Liver (tissue), 3 donors: ENCODE measurements at regions not wholly inside any gene's neighbourhood (a gene's known extent, or its start where the extent isn't known, plus 50 kb on each side); places are given as distances from the start of the nearest gene placed in this dataset.

Source experiments
- CTCF ChIP-seq: fragments of 150-350 bp; IDR thresholded peaks from 2 replicates; pipeline ENCODE4 v1.5.1; 2017; ENCODE audit warnings: improper control_type of control experiment, low read depth, low read length; ENCODE audit not compliant: missing input control
- NR2F2 ChIP-seq: IDR thresholded peaks from 2 replicates; pipeline ENCODE4 v1.6.1; 2016; ENCODE audit warnings: antibody characterized with exemption
- RAD21 ChIP-seq, 2 donors: IDR thresholded peaks; 2 replicates each; pipeline ENCODE4 v1.6.1; 2016; ENCODE audit warnings: antibody characterized with exemption in 2 of 2, mild to moderate bottlenecking in 2 of 2
- SP1 ChIP-seq: IDR thresholded peaks from 2 replicates; pipeline ENCODE4 v1.6.1; 2018; ENCODE audit warnings: antibody characterized with exemption, mild to moderate bottlenecking
- YY1 ChIP-seq: IDR thresholded peaks from 2 replicates; pipeline ENCODE4 v1.6.1; 2016; ENCODE audit warnings: antibody characterized with exemption, mild to moderate bottlenecking
- TF ChIP-seq, protein P1 (sequence below): IDR thresholded peaks from 2 replicates; pipeline ENCODE4 v1.6.1; 2016; ENCODE audit warnings: antibody characterized with exemption, mild to moderate bottlenecking
- TF ChIP-seq, protein P2 (sequence below): IDR thresholded peaks from 2 replicates; pipeline ENCODE4 v1.6.1; 2016; ENCODE audit warnings: antibody characterized with exemption
- donor health status: healthy.
- donor health status: healthy.

DNA sequence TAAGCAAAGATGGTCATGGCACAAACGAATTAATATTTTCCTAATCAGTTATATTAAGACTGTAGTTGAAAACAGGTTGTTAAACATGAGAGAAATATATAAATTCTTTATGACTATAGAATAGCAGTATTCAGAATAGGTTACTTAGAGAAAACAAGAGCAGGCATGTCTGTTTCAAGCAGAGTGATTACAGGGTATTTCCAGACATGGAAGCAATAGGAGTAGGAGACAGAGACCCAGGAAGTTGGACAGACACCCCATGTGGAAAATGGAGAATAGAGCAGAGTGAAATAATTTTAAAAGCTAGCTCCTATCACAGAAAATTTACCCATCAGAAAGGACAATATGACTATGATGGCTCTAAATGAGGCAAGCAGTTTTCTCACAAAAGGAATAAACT is 111.5 kb downstream of the IZUMO3 start:
- TF ChIP-seq YY1, result no peak
- no peak for TF ChIP-seq NR2F2
- no peak for TF ChIP-seq RAD21 (IDR thresholded peaks at IDR 0.05)
- no peak for TF ChIP-seq CTCF
- no peak for TF ChIP-seq SP1
- TF ChIP-seq, protein P1, sequence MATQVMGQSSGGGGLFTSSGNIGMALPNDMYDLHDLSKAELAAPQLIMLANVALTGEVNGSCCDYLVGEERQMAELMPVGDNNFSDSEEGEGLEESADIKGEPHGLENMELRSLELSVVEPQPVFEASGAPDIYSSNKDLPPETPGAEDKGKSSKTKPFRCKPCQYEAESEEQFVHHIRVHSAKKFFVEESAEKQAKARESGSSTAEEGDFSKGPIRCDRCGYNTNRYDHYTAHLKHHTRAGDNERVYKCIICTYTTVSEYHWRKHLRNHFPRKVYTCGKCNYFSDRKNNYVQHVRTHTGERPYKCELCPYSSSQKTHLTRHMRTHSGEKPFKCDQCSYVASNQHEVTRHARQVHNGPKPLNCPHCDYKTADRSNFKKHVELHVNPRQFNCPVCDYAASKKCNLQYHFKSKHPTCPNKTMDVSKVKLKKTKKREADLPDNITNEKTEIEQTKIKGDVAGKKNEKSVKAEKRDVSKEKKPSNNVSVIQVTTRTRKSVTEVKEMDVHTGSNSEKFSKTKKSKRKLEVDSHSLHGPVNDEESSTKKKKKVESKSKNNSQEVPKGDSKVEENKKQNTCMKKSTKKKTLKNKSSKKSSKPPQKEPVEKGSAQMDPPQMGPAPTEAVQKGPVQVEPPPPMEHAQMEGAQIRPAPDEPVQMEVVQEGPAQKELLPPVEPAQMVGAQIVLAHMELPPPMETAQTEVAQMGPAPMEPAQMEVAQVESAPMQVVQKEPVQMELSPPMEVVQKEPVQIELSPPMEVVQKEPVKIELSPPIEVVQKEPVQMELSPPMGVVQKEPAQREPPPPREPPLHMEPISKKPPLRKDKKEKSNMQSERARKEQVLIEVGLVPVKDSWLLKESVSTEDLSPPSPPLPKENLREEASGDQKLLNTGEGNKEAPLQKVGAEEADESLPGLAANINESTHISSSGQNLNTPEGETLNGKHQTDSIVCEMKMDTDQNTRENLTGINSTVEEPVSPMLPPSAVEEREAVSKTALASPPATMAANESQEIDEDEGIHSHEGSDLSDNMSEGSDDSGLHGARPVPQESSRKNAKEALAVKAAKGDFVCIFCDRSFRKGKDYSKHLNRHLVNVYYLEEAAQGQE, result no peak
- TF ChIP-seq, protein P2, sequence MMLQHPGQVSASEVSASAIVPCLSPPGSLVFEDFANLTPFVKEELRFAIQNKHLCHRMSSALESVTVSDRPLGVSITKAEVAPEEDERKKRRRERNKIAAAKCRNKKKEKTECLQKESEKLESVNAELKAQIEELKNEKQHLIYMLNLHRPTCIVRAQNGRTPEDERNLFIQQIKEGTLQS, result no peak
